HEK293T (cell line): ENCODE measurements at regions not wholly inside any gene's neighbourhood (a gene's known extent, or its start where the extent isn't known, plus 50 kb on each side); places are given as distances from the start of the nearest gene placed in this dataset.

Source experiments
- CTCF ChIA-PET: fragments of 350-600 bp; formaldehyde crosslinking; extraction: SDS; loops from one replicate; lab custom pipeline; 2021; ENCODE audit warnings: antibody characterized with exemption, inconsistent platforms; lab: Yijun Ruan, JAX
- POLR2A ChIA-PET: fragments of 350-600 bp; formaldehyde crosslinking; extraction: SDS; loops from one replicate; lab custom pipeline; 2020; ENCODE audit warnings: antibody characterized with exemption, inconsistent platforms; lab: Yijun Ruan, JAX
- DNase-seq: peaks from one replicate; pipeline ENCODE4 v3.0.0; 2012; ENCODE audit warnings: mixed read lengths; ENCODE audit errors: extremely low spot score
- ARNT ChIP-seq: fragments of 450-650 bp; IDR thresholded peaks from 2 replicates; pipeline ENCODE4 v1.6.1; 2017; ENCODE audit warnings: mild to moderate bottlenecking
- BHLHE40 ChIP-seq: fragments of 450-650 bp; IDR thresholded peaks from 2 replicates; pipeline ENCODE4 v1.6.1; 2016; ENCODE audit warnings: mild to moderate bottlenecking, moderate library complexity, borderline replicate concordance
- CTBP1 ChIP-seq: fragments of 450-650 bp; IDR thresholded peaks from 2 replicates; pipeline ENCODE4 v1.6.1; 2016; ENCODE audit warnings: borderline replicate concordance
- ELF4 ChIP-seq: fragments of 450-650 bp; IDR thresholded peaks from 2 replicates; pipeline ENCODE4 v1.6.1; 2017; ENCODE audit warnings: antibody characterized with exemption
- FOXA1 ChIP-seq: fragments of 450-650 bp; IDR thresholded peaks from 2 replicates; pipeline ENCODE4 v1.6.1; 2016; ENCODE audit warnings: mild to moderate bottlenecking
- FOXK2 ChIP-seq: fragments of 450-650 bp; IDR thresholded peaks from 2 replicates; pipeline ENCODE4 v1.6.1; 2016; ENCODE audit warnings: mild to moderate bottlenecking
- FOXM1 ChIP-seq: fragments of 450-650 bp; IDR thresholded peaks from 2 replicates; pipeline ENCODE4 v1.6.1; 2017; ENCODE audit warnings: mild to moderate bottlenecking, borderline replicate concordance
- HDGF ChIP-seq: fragments of 450-650 bp; IDR thresholded peaks from 2 replicates; pipeline ENCODE4 v1.6.1; 2017; ENCODE audit warnings: antibody characterized with exemption, borderline replicate concordance
- L3MBTL2 ChIP-seq: fragments of 450-650 bp; conservative IDR thresholded peaks from 2 replicates; pipeline ENCODE4 v1.6.1; 2016; ENCODE audit warnings: mild to moderate bottlenecking
- LEF1 ChIP-seq: fragments of 450-650 bp; IDR thresholded peaks from 2 replicates; pipeline ENCODE4 v1.6.1; 2017; ENCODE audit warnings: mild to moderate bottlenecking, borderline replicate concordance
- NFRKB ChIP-seq: fragments of 450-650 bp; IDR thresholded peaks from 2 replicates; pipeline ENCODE4 v1.6.1; 2016; ENCODE audit warnings: mild to moderate bottlenecking, moderate library complexity
- PKNOX1 ChIP-seq: fragments of 450-650 bp; IDR thresholded peaks from 2 replicates; pipeline ENCODE4 v1.6.1; 2016
- SP1 ChIP-seq: fragments of 450-650 bp; IDR thresholded peaks from 2 replicates; pipeline ENCODE4 v1.6.1; 2017
- SUZ12 ChIP-seq: fragments of 450-650 bp; IDR thresholded peaks from 2 replicates; pipeline ENCODE4 v1.6.1; 2016; ENCODE audit warnings: mild to moderate bottlenecking
- TARDBP ChIP-seq: fragments of 450-650 bp; IDR thresholded peaks from 2 replicates; pipeline ENCODE4 v1.6.1; 2016
- ZNF384 ChIP-seq: fragments of 450-650 bp; IDR thresholded peaks from 2 replicates; pipeline ENCODE4 v1.6.1; 2016

DNA sequence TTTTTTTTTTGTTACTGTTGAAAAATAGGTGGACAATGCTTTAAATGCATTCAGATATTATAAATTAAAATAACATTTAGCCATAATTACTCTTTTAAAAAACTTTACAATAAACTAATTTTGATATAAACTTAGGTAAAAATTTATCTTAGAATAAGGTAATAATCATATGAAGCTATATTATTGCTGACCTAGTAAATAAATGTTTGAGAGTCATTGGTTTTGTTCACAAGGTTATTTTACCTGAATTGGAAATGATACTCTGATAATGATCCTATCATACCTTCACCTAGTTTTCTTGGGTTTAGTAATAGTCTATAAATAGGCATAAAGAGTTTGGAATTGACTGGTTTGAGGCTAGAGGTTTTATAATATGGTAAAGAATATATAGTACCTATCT lies 1076.4 kb upstream of the CDH6 start:
- no peak for DNase-seq
- TF ChIP-seq BHLHE40, result no peak
- TF ChIP-seq L3MBTL2, result no peak
- TF ChIP-seq FOXM1, result no peak
- no peak for TF ChIP-seq HDGF
- no peak for TF ChIP-seq NFRKB
- TF ChIP-seq ELF4, result no peak
- no peak for TF ChIP-seq FOXA1
- no peak for TF ChIP-seq ARNT
- TF ChIP-seq TARDBP, result no peak
- no peak for TF ChIP-seq CTBP1
- no peak for TF ChIP-seq ZNF384
- no peak for TF ChIP-seq FOXK2
- TF ChIP-seq SUZ12, result no peak
- no peak for TF ChIP-seq SP1
- no peak for TF ChIP-seq LEF1
- no peak for TF ChIP-seq PKNOX1
- ChIA-PET CTCF (no interaction called here), POLR2A (no interaction called here)

GRCh38 chr5:30113542-30113941 lies 1079.9 kb upstream of the CDH6 start:
- no peak for DNase-seq
- POLR2A ChIA-PET, result no interaction called here
- CTCF ChIA-PET, result no interaction called here
- no peak for TF ChIP-seq FOXK2
- no peak for TF ChIP-seq ZNF384
- no peak for TF ChIP-seq ELF4
- TF ChIP-seq CTBP1, result no peak
- no peak for TF ChIP-seq FOXM1
- no peak for TF ChIP-seq BHLHE40
- no peak for TF ChIP-seq FOXA1
- TF ChIP-seq SUZ12, result no peak
- no peak for TF ChIP-seq TARDBP
- no peak for TF ChIP-seq PKNOX1
- TF ChIP-seq L3MBTL2, result no peak

DNA sequence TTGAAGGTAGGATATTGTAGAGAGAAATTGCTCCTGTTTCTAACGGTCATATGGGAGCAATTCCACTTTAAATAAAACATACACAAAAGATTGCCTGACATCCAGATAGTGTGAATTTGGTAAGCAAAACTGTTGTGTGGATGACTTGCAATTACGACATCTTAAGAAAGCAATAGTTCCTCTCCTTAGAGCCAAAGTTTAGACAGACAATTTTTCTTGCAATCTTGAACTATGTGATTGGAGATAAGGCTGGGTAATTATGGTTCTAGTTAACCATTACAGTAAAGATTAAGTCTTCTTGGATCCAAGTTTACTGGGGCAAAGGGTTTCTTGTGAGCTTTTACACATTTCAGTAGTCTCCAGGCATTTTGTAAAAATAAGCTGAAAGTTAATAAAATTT lies 1080.6 kb upstream of the CDH6 start:
- CTCF ChIA-PET, result no interaction called here
- TF ChIP-seq FOXA1 (no peak), LEF1 (no peak)

GRCh38 chr5:30108051-30108450 lies 1085.4 kb upstream of the CDH6 start:
- ChIA-PET CTCF (no interaction called here), POLR2A (no interaction called here)
- TF ChIP-seq CTBP1, result no peak
- no peak for TF ChIP-seq SUZ12
- TF ChIP-seq SP1, result no peak
- no peak for TF ChIP-seq L3MBTL2
- no peak for TF ChIP-seq FOXK2
- DNase-seq, result no peak

More for the DNA sequence above, 1080.6 kb upstream of the CDH6 start:
- POLR2A ChIA-PET, result no interaction called here
- no peak for DNase-seq

GRCh38 chr5:30106596-30106995 lies 1086.9 kb upstream of the CDH6 start:
- no peak for TF ChIP-seq SP1
- no peak for TF ChIP-seq ELF4
- DNase-seq, result no peak
- ChIA-PET POLR2A (no interaction called here), CTCF (no interaction called here)

DNA sequence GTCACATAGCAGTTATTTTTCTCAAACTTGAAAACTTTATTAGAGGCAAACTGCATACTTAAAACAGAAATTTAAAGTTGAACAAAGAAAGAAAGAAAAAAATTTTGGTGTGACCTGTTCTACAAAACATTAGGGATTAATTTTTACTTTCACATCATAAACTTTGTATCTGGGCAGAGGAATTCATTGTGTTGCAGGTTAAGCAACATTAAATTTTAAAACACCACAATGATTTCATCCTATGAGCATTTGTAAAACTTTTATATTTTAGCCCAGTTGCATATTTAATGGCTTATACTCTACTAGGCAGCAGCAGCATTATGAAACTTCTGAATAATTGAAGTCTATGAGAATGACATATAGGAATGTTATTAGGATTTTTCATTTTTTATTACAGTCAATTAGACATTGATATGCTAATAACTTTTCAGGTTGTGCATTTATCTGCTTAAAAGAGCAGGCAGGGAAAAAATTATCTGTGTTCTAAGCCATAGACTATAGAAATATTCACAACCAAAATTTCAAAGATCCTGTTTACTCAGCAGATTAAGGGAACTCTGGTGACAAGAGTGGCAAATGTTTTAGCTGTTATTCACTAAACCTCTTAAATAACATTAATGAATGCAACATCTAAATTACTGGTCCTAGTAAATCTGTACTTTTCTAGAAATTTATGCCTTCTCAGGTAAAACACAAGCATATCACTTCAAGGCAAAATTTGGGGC lies 1088.5 kb upstream of the CDH6 start:
- ChIA-PET CTCF (no interaction called here), POLR2A (no interaction called here)
- no peak for DNase-seq
- no peak for TF ChIP-seq ZNF384
- no peak for TF ChIP-seq CTBP1

- CTCF ChIA-PET, result interaction anchor here (0.7 kb wide), 1 partner anchor 86 kb away, joined by 3 read pairs; no protein-coding TSS in a partner anchor
- POLR2A ChIA-PET, result no interaction called here
- no peak for TF ChIP-seq NFRKB
- TF ChIP-seq FOXA1, result no peak
- DNase-seq, result no peak
Observed at GRCh38 chr5:30103452-30104202, 1089.9 kb upstream of the CDH6 start.

GRCh38 chr5:30103052-30103451 lies 1090.4 kb upstream of the CDH6 start:
- ChIA-PET CTCF (interaction anchor here (0.7 kb wide), 1 partner anchor 85 kb away, joined by 3 read pairs; no protein-coding TSS in a partner anchor), POLR2A (no interaction called here)
- no peak for TF ChIP-seq FOXA1
- TF ChIP-seq TARDBP, result no peak
- no peak for TF ChIP-seq BHLHE40
- DNase-seq, result no peak
